ENCODE measurements at regions not wholly inside any gene's neighbourhood (a gene's known extent, or its start where the extent isn't known, plus 50 kb on each side); places are given as distances from the start of the nearest gene placed in this dataset.

DNA sequence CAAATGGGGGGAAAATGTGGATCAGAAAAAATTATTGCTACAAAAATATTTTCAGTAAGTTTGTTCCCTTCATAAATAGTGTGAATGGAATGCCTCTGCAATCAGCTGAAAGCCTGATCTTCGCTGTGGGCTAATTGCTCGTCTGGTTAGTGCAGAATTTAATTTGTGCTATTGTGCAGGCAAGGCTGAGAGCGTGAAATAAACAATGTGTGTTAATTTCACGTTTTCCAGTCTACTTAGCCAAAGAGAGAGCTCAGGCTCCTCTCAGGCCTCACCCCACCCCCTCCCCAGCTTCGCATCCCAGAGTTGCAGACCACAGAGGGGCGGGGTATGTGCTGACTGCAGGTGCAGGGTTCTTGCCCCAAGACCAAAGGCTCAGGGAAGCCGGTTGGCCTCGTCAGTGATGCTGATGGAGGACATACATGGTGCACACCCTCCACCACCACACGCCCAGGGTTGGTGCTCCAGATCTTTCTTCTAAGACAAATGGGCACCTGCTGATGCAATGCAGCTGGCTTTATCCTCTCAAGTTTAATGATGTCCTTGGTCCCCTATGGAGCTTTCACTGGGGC, 302.6 kb upstream of the SLC14A2 start:
- Histone ChIP-seq H3K4me3 (ENCODE audit: low read depth, low read length) (no peak overlapping the region), H3K9me3 (ENCODE audit: severe bottlenecking) (no peaks in the 10 kb centered on the region), H3K36me3 (no peaks in the 10 kb centered on the region), H3K27me3 (ENCODE audit: insufficient read depth, low read depth, severe bottlenecking) (peaks cover 99% of the 10 kb centered on the region), H3K27ac (no peak overlapping the region)
- DNase-seq = no peak
- TF ChIP-seq, protein P1, sequence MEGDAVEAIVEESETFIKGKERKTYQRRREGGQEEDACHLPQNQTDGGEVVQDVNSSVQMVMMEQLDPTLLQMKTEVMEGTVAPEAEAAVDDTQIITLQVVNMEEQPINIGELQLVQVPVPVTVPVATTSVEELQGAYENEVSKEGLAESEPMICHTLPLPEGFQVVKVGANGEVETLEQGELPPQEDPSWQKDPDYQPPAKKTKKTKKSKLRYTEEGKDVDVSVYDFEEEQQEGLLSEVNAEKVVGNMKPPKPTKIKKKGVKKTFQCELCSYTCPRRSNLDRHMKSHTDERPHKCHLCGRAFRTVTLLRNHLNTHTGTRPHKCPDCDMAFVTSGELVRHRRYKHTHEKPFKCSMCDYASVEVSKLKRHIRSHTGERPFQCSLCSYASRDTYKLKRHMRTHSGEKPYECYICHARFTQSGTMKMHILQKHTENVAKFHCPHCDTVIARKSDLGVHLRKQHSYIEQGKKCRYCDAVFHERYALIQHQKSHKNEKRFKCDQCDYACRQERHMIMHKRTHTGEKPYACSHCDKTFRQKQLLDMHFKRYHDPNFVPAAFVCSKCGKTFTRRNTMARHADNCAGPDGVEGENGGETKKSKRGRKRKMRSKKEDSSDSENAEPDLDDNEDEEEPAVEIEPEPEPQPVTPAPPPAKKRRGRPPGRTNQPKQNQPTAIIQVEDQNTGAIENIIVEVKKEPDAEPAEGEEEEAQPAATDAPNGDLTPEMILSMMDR (IDR thresholded peaks at IDR 0.05; ENCODE audit: low read depth, low read length) = no peak

DNA sequence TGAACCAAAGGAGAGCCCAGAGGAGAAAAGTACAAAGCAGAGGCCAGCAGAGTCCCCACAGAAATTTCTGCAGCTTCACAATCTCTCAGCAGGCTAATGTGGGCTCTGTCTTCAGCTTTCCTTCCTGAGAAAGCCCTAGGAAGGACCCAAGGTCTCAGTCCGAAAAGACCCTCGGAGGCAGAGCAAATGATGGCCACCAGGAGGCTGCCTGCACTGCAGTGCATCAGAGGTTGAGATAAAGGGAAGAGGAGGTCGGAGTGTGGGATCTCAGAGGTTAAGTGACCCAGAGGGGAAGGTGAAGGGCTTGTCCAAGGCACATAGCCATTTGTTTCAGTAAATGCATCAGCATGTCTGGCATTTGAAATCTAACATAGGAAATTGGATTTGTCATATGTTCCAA, 299.1 kb upstream of the SLC14A2 start:
- DNase-seq = no peak
- Histone ChIP-seq H3K4me3 (ENCODE audit: low read depth, low read length) (no peak overlapping the region), H3K36me3 (no peaks in the 10 kb centered on the region), H3K27me3 (ENCODE audit: insufficient read depth, low read depth, severe bottlenecking) (peaks cover 98% of the 10 kb centered on the region), H3K27ac (no peak overlapping the region), H3K9me3 (ENCODE audit: severe bottlenecking) (no peaks in the 10 kb centered on the region)
- TF ChIP-seq, protein P1 (IDR thresholded peaks at IDR 0.05; ENCODE audit: low read depth, low read length) = no peak

DNA sequence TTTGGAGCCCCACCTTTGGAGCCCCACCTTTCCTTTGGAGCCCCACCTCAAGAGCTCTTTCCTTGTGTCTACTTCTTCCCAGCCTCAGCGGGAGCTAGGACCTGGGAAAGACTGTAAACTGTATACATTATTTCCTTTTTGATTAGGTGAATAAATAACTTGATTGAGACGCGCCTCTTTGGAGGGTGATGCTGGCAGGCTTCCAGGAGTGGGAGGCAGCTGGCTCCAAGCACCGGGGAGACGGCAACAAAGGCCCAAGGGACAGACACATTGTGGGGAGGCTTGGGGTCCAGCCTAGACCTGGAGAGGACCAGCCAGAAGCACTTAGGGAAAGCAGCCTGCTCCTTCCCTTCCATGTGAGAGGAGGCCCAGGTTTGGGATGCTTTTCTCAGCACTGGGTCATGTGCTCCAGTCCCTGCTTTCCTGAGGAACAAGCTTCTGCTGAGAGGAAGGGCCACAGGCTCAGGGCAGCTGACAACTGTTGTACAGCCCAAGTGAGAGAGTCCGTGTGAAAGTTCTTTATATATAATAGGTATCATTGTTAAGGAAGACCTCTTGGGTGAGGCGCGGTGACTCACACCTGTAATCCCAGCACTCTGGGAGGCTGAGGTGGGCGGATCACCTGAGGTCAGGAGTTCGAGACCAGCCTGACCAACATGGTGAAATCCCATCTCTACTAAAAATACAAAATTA, 297.2 kb upstream of the SLC14A2 start:
- Histone ChIP-seq H3K27ac (no peak overlapping the region), H3K27me3 (ENCODE audit: insufficient read depth, low read depth, severe bottlenecking) (peaks cover 98% of the 10 kb centered on the region), H3K36me3 (no peaks in the 10 kb centered on the region), H3K4me3 (ENCODE audit: low read depth, low read length) (no peak overlapping the region), H3K9me3 (ENCODE audit: severe bottlenecking) (no peaks in the 10 kb centered on the region)
- DNase-seq = no peak
- TF ChIP-seq, protein P1 (IDR thresholded peaks at IDR 0.05; ENCODE audit: low read depth, low read length) = no peak

DNA sequence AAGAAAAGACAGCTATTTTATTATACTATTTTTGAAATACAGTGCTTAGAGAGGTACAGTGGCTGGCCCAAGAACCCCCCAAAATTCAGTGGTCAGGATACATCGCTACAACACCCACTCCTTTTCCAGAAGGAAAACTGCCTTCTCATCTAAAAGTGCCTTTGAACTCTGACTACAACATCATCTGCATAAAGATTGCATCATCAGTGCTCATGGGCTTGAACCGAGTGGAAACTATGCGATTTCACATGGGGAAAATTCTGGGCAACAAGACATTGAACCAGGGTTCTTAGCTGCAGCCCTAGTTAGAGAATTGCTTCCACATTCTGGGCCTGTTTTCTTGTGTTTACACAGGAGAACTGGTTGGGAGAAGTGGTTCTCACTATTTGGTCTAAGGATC, 294.6 kb upstream of the SLC14A2 start:
- H3K4me3 ChIP-seq (ENCODE audit: low read depth, low read length) = no peak overlapping the region
- no peak overlapping the region for H3K27ac ChIP-seq
- H3K36me3 ChIP-seq = no peaks in the 10 kb centered on the region
- H3K27me3 ChIP-seq (ENCODE audit: insufficient read depth, low read depth, severe bottlenecking) = peaks cover 98% of the 10 kb centered on the region
- no peak for DNase-seq
- TF ChIP-seq, protein P1 (IDR thresholded peaks at IDR 0.05; ENCODE audit: low read depth, low read length) = no peak
- H3K9me3 ChIP-seq (ENCODE audit: severe bottlenecking) = no peaks in the 10 kb centered on the region

DNA sequence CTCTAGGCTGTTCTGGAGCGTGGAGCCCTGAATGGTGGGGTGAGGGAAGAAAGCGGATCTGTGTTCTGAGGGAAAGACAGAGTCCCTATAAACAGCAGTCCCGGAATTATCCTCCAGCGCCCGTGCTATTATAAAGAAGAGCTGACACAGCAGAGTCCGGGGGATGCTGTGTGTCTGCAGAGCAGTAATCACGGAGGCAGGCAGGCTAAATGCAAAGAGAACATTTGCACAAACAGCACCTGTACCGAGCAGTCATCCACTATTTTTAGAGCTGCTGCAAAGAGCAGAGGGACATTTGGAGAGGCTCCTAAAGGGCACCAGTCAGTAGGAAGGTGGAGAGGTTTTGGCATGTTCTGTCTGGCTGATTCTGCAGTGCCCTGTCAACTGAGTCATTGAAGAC, 293.8 kb upstream of the SLC14A2 start:
- TF ChIP-seq, protein P1 (IDR thresholded peaks at IDR 0.05; ENCODE audit: low read depth, low read length) = no peak
- H3K27ac ChIP-seq = no peak overlapping the region
- no peaks in the 10 kb centered on the region for H3K9me3 ChIP-seq (ENCODE audit: severe bottlenecking)
- H3K36me3 ChIP-seq = no peaks in the 10 kb centered on the region
- H3K27me3 ChIP-seq (ENCODE audit: insufficient read depth, low read depth, severe bottlenecking) = peaks cover 97% of the 10 kb centered on the region
- no peak for DNase-seq
- no peak overlapping the region for H3K4me3 ChIP-seq (ENCODE audit: low read depth, low read length)

DNA sequence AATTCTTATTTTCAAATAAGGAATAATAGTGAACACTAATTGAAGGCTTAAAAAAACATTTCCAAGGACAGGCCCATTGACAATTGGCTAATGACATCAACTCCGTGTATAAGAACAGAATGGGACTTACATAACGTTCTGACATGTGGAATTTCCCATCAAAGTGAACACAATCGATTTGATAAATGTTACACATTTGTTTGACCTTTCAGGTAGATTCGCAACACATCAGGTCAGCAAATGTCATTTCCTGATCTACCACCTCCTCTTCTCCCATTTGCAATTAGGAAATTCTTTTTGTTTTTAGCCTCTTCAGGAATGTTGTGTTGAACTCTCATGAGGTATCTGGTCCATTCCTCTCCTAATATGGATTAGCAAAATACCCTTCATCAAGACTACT, 292.9 kb upstream of the SLC14A2 start:
- TF ChIP-seq, protein P1 (IDR thresholded peaks at IDR 0.05; ENCODE audit: low read depth, low read length) = no peak
- no peaks in the 10 kb centered on the region for H3K36me3 ChIP-seq
- no peak overlapping the region for H3K4me3 ChIP-seq (ENCODE audit: low read depth, low read length)
- DNase-seq = no peak
- H3K9me3 ChIP-seq (ENCODE audit: severe bottlenecking) = no peaks in the 10 kb centered on the region
- H3K27me3 ChIP-seq (ENCODE audit: insufficient read depth, low read depth, severe bottlenecking) = peaks cover 97% of the 10 kb centered on the region
- H3K27ac ChIP-seq = no peak overlapping the region

Data from WERI-Rb-1 (cell line).